ENCODE measurements at regions not wholly inside any gene's neighbourhood (a gene's known extent, or its start where the extent isn't known, plus 50 kb on each side); places are given as distances from the start of the nearest gene placed in this dataset.

DNA sequence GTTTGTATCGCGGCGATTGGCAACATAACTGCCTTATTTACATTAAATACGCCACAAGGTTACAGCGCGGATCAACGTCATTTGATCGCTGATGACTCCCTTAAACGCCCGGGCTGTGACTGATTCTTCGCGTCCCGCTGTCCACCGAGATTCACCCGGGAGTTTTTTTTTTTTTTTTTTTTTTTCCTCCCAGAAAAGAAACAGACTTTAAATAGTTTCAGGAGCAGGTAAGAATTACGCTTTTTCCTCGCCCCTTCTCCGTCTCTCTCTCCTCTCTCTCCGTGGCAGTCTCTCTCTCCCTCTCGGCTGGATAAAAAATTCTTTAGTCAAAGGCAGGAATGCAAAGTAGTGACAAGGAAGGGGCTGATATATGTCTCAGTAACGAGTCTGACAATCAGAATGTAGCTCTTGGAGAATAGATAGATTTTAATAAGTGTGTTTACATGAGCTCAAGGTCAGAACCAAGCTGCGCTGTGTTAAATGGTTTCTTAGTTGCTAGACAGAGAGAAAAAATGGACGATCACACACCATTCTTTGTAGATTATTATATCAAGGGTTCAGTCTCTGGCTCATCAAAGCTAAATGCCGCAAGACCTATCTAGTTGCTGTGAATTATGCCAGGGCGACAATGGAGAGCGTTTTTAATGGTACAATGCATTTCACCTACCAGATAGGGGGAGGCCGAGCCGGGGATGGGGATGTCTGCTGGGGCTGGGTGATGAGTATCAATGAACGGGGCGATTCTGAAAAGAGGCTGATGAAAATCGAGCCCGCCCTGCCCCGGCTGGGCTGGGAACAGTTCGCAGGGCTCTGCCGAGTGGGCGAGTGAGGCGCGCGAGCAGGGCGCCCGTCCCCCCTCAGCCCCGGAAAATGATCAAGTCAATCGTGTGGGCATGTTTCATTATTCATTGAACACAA is 147.2 kb upstream of the ZNF536 start:
- ChIA-PET CTCF (interaction anchor here (0.6 to 2.2 kb wide), 7 partner anchors 12 to 241 kb away, joined by 3 to 6 read pairs (median 4); no protein-coding TSS in a partner anchor), POLR2A (interaction anchor here (0.6 to 1.1 kb wide), 10 partner anchors 9 to 559 kb away, joined by 3 to 7 read pairs (median 4); no protein-coding TSS in a partner anchor)
- peak overlapping the region; percentile 53 for H3K4me3 ChIP-seq (ENCODE audit: low read depth, low read length)
- no peaks in the 10 kb centered on the region for H3K9me3 ChIP-seq (ENCODE audit: control insufficient read depth, insufficient read depth, low read depth, low read length)
- H3K36me3 ChIP-seq (ENCODE audit: control insufficient read depth in 2 of 2, insufficient read depth in 1 of 2, low read length in 2 of 2): no peaks in the 10 kb centered on the region
- peak overlapping the region; percentile 84 for H3K27ac ChIP-seq (ENCODE audit: extremely low read depth, low read depth, low read length)
- peaks cover 33% of the 10 kb centered on the region for H3K4me1 ChIP-seq (ENCODE audit: control insufficient read depth, insufficient read depth, low read length)
- TF ChIP-seq ZNF558 (tag by site-specific recombination; IDR thresholded peaks at IDR 0.05) (0 out of 2 replicates have a peak, but pooled peaks have one; percentile 34), YY2 (tag by site-specific recombination; IDR thresholded peaks at IDR 0.05) (peak; percentile 50; the same call in 1 of the 2 replicates), GLIS1 (tag by site-specific recombination; IDR thresholded peaks at IDR 0.05) (peak; percentile 45; the same call in 1 of the 2 replicates), ZSCAN30 (tag by site-specific recombination; IDR thresholded peaks at IDR 0.05) (peak; percentile 35; the same call in 1 of the 2 replicates), ZNF416 (tag by site-specific recombination; IDR thresholded peaks at IDR 0.05) (no peak), BCL11B (tag by site-specific recombination; IDR thresholded peaks at IDR 0.05; ENCODE audit: low read depth) (0 out of 2 replicates have a peak, but pooled peaks have one; percentile 60), YY1 (tag by site-specific recombination; IDR thresholded peaks at IDR 0.05) (peak; percentile 71), REPIN1 (tag by site-specific recombination; IDR thresholded peaks at IDR 0.05; ENCODE audit: low read depth) (peak; percentile 91; the same call in 1 of the 2 replicates), ZNF132 (tag by site-specific recombination; IDR thresholded peaks at IDR 0.05; ENCODE audit: borderline replicate concordance) (no peak), KLF16 (tag by site-specific recombination; IDR thresholded peaks at IDR 0.05) (peak; percentile 8; the same call in 1 of the 2 replicates), PRDM10 (tag by site-specific recombination; IDR thresholded peaks at IDR 0.05) (peak; percentile 100), ZNF658 (tag by site-specific recombination; IDR thresholded peaks at IDR 0.05) (no peak), PRDM4 (tag by site-specific recombination; IDR thresholded peaks at IDR 0.05) (peak; percentile 73), BCL11A (tag by site-specific recombination; IDR thresholded peaks at IDR 0.05; ENCODE audit: low read depth) (no peak), WT1 (tag by site-specific recombination; IDR thresholded peaks at IDR 0.05) (peak; percentile 86), ZNF639 (tag by site-specific recombination; IDR thresholded peaks at IDR 0.05) (no peak), SP7 (tag by site-specific recombination; IDR thresholded peaks at IDR 0.05) (peak; percentile 17; the same call in 1 of the 2 replicates), FEZF1 (tag by site-specific recombination; IDR thresholded peaks at IDR 0.05) (peak; percentile 5), ZNF18 (tag by site-specific recombination; IDR thresholded peaks at IDR 0.05) (0 out of 2 replicates have a peak, but pooled peaks have one; percentile 33), ZNF121 (tag by site-specific recombination; IDR thresholded peaks at IDR 0.05) (no peak), KLF1 (tag by site-specific recombination; IDR thresholded peaks at IDR 0.05) (peak; percentile 8; the same call in 1 of the 2 replicates), PRDM6 (tag by site-specific recombination; IDR thresholded peaks at IDR 0.05) (peak; percentile 35; the same call in 1 of the 2 replicates)
- TF ChIP-seq, protein P1, sequence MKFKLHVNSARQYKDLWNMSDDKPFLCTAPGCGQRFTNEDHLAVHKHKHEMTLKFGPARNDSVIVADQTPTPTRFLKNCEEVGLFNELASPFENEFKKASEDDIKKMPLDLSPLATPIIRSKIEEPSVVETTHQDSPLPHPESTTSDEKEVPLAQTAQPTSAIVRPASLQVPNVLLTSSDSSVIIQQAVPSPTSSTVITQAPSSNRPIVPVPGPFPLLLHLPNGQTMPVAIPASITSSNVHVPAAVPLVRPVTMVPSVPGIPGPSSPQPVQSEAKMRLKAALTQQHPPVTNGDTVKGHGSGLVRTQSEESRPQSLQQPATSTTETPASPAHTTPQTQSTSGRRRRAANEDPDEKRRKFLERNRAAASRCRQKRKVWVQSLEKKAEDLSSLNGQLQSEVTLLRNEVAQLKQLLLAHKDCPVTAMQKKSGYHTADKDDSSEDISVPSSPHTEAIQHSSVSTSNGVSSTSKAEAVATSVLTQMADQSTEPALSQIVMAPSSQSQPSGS (tag by site-specific recombination; IDR thresholded peaks at IDR 0.05; ENCODE audit: low read depth): peak; percentile 70; the same call in 1 of the 2 replicates
